Uterus (tissue), 3 donors: ENCODE measurements at regions not wholly inside any gene's neighbourhood (a gene's known extent, or its start where the extent isn't known, plus 50 kb on each side); places are given as distances from the start of the nearest gene placed in this dataset.

Source experiments
- DNase-seq, 2 donors: peaks; one replicate each; pipeline ENCODE4 v3.0.0-alpha.2; 2019 to 2020
- H3K27ac ChIP-seq, 2 donors: fragments of 200-600 bp; sonication (generic); 1 replicate in 1 of 2; 2 replicates in 1 of 2; pipeline ENCODE4 v1.5.1; 2016 to 2018
- H3K27me3 ChIP-seq, 2 donors: fragments of 200-600 bp; sonication (generic); one replicate each; pipeline ENCODE4 v1.5.1; 2018 to 2019; ENCODE audit warnings: control low read depth in 1 of 2
- H3K36me3 ChIP-seq, 2 donors: fragments of 200-600 bp; sonication (generic); one replicate each; pipeline ENCODE4 v1.5.1; 2019; ENCODE audit warnings: control low read depth in 1 of 2
- H3K4me1 ChIP-seq, 2 donors: fragments of 200-600 bp; sonication (generic); one replicate each; pipeline ENCODE4 v1.5.1; 2018 to 2019; ENCODE audit warnings: control low read depth in 1 of 2
- H3K4me3 ChIP-seq, 2 donors: fragments of 200-600 bp; sonication (generic); 1 replicate in 1 of 2; 2 replicates in 1 of 2; pipeline ENCODE4 v1.5.1; 2018 to 2019; ENCODE audit warnings: mild to moderate bottlenecking in 1 of 2
- H3K9me3 ChIP-seq, 2 donors: fragments of 200-600 bp; sonication (generic); one replicate each; pipeline ENCODE4 v1.5.1; 2019; ENCODE audit warnings: control low read depth in 1 of 2
- CTCF ChIP-seq, 4 experiments: fragments of 200-600 bp in 2 of 4; fragments of 450-650 bp in 2 of 4; sonication (generic) in 2 of 4; IDR thresholded peaks; one replicate each; pipeline ENCODE4 v1.5.1; 2016 to 2019; ENCODE audit warnings: antibody characterized with exemption in 4 of 4, mild to moderate bottlenecking in 2 of 4, moderate library complexity in 1 of 4
- POLR2A ChIP-seq, 2 donors: fragments of 450-650 bp; IDR thresholded peaks; one replicate each; pipeline ENCODE4 v1.6.1; 2016; ENCODE audit warnings: antibody characterized with exemption in 2 of 2, mild to moderate bottlenecking in 1 of 2, moderate library complexity in 1 of 2
- intact Hi-C: fragments of 100-400 bp; cut with DNase I; formaldehyde crosslinking; loops from one replicate; pipeline ENCODE4 v1.15.1; 2023; ENCODE audit warnings: low total_unique reads
- donor health status: DM: yes; HTN: yes; CAD: no.

- TF ChIP-seq POLR2A (IDR thresholded peaks at IDR 0.05) (no peak), CTCF (IDR thresholded peaks at IDR 0.05) (no peak)
- DNase-seq: no peak
- Histone ChIP-seq H3K9me3 (no peaks in the 10 kb centered on the region), H3K4me1 (no peaks in the 10 kb centered on the region), H3K4me3 (no peak overlapping the region), H3K36me3 (no peaks in the 10 kb centered on the region), H3K27me3 (no peaks in the 10 kb centered on the region), H3K27ac (no peak overlapping the region)
- intact Hi-C loops: no loop called here
These were observed 76.6 kb upstream of the POMP start for GRCh38 chr13:28582225-28582891.

- Histone ChIP-seq H3K27ac (no peak overlapping the region), H3K4me3 (no peak overlapping the region)
- TF ChIP-seq CTCF (IDR thresholded peaks at IDR 0.05) (no peak), POLR2A (IDR thresholded peaks at IDR 0.05) (no peak)
These were observed 77.5 kb upstream of the POMP start for GRCh38 chr13:28581451-28581850.

GRCh38 chr13:28579736-28580135 lies 79.2 kb upstream of the POMP start:
- no peak for DNase-seq
- no peaks in the 10 kb centered on the region for H3K27me3 ChIP-seq
- no peak overlapping the region for H3K27ac ChIP-seq
- H3K4me1 ChIP-seq: no peaks in the 10 kb centered on the region
- intact Hi-C loops: no loop called here
- H3K9me3 ChIP-seq: no peaks in the 10 kb centered on the region
- no peak for TF ChIP-seq CTCF (IDR thresholded peaks at IDR 0.05)
- no peak for TF ChIP-seq POLR2A (IDR thresholded peaks at IDR 0.05)
- H3K4me3 ChIP-seq: no peak overlapping the region
- no peaks in the 10 kb centered on the region for H3K36me3 ChIP-seq

More at GRCh38 chr13:28581451-28581850, 77.5 kb upstream of the POMP start:
- Histone ChIP-seq H3K9me3 (no peaks in the 10 kb centered on the region), H3K27me3 (no peaks in the 10 kb centered on the region), H3K36me3 (no peaks in the 10 kb centered on the region), H3K4me1 (no peaks in the 10 kb centered on the region)
- intact Hi-C loops: no loop called here
- DNase-seq: no peak

- H3K36me3 ChIP-seq: no peaks in the 10 kb centered on the region
- no peak for TF ChIP-seq CTCF (IDR thresholded peaks at IDR 0.05)
- no peak for TF ChIP-seq POLR2A (IDR thresholded peaks at IDR 0.05)
- no peaks in the 10 kb centered on the region for H3K27me3 ChIP-seq
- no peak overlapping the region for H3K4me3 ChIP-seq
- H3K9me3 ChIP-seq: no peaks in the 10 kb centered on the region
- DNase-seq: no peak
- no peak overlapping the region for H3K27ac ChIP-seq
- intact Hi-C loops: no loop called here
- no peaks in the 10 kb centered on the region for H3K4me1 ChIP-seq
These were observed 79.6 kb upstream of the POMP start for GRCh38 chr13:28579322-28579721.

- intact Hi-C loops: no loop called here
- no peaks in the 10 kb centered on the region for H3K27me3 ChIP-seq
- TF ChIP-seq POLR2A (IDR thresholded peaks at IDR 0.05) (no peak), CTCF (IDR thresholded peaks at IDR 0.05) (no peak)
- no peaks in the 10 kb centered on the region for H3K4me1 ChIP-seq
- DNase-seq: no peak
- no peak overlapping the region for H3K27ac ChIP-seq
- H3K36me3 ChIP-seq: no peaks in the 10 kb centered on the region
- no peak overlapping the region for H3K4me3 ChIP-seq
- no peaks in the 10 kb centered on the region for H3K9me3 ChIP-seq
These were observed 81.1 kb upstream of the FLT1 start for GRCh38 chr13:28576067-28576466.
